ENCODE measurements at regions not wholly inside any gene's neighbourhood (a gene's known extent, or its start where the extent isn't known, plus 50 kb on each side); places are given as distances from the start of the nearest gene placed in this dataset.

- H3K27me3 Mint-ChIP-seq (ENCODE audit: low read depth), result no peaks in the 10 kb centered on the region
- no peak overlapping the region for H3K27ac Mint-ChIP-seq
- DNase-seq (ENCODE audit: low spot score), result no peak
- no peaks in the 10 kb centered on the region for H3K36me3 Mint-ChIP-seq (ENCODE audit: low read depth)
- no peak overlapping the region for H3K4me3 Mint-ChIP-seq (ENCODE audit: low read depth)
- H3K4me1 Mint-ChIP-seq (ENCODE audit: low read depth), result no peaks in the 10 kb centered on the region
- no peaks in the 10 kb centered on the region for H3K9me3 Mint-ChIP-seq
- intact Hi-C loops (cut with micrococcal nuclease), result no loop called here
These were observed 773.9 kb upstream of the FANCL start for GRCh38 chr2:59015027-59015426.

GRCh38 chr2:59012971-59013370, 771.8 kb upstream of the FANCL start:
- Mint-ChIP-seq H3K9me3 (no peaks in the 10 kb centered on the region), H3K27me3 (ENCODE audit: low read depth) (no peaks in the 10 kb centered on the region), H3K4me3 (ENCODE audit: low read depth) (no peak overlapping the region)

GRCh38 chr2:59012234-59012633, 771.1 kb upstream of the FANCL start:
- H3K27me3 Mint-ChIP-seq (ENCODE audit: low read depth), result no peaks in the 10 kb centered on the region
- H3K27ac Mint-ChIP-seq, result no peak overlapping the region
- H3K4me1 Mint-ChIP-seq (ENCODE audit: low read depth), result no peaks in the 10 kb centered on the region
- no peaks in the 10 kb centered on the region for H3K9me3 Mint-ChIP-seq
- H3K4me3 Mint-ChIP-seq (ENCODE audit: low read depth), result no peak overlapping the region
- H3K36me3 Mint-ChIP-seq (ENCODE audit: low read depth), result no peaks in the 10 kb centered on the region
- intact Hi-C loops (cut with micrococcal nuclease), result no loop called here
- no peak for DNase-seq (ENCODE audit: low spot score)

More at GRCh38 chr2:59012971-59013370, 771.8 kb upstream of the FANCL start:
- no peak overlapping the region for H3K27ac Mint-ChIP-seq
- no peak for DNase-seq (ENCODE audit: low spot score)
- intact Hi-C loops (cut with micrococcal nuclease), result no loop called here
- no peaks in the 10 kb centered on the region for H3K4me1 Mint-ChIP-seq (ENCODE audit: low read depth)
- H3K36me3 Mint-ChIP-seq (ENCODE audit: low read depth), result no peaks in the 10 kb centered on the region

- no peaks in the 10 kb centered on the region for H3K36me3 Mint-ChIP-seq (ENCODE audit: low read depth)
- no peaks in the 10 kb centered on the region for H3K4me1 Mint-ChIP-seq (ENCODE audit: low read depth)
- no peaks in the 10 kb centered on the region for H3K9me3 Mint-ChIP-seq
- H3K27me3 Mint-ChIP-seq (ENCODE audit: low read depth), result no peaks in the 10 kb centered on the region
- DNase-seq (ENCODE audit: low spot score), result no peak
- H3K27ac Mint-ChIP-seq, result no peak overlapping the region
- intact Hi-C loops (cut with micrococcal nuclease), result no loop called here
- H3K4me3 Mint-ChIP-seq (ENCODE audit: low read depth), result no peak overlapping the region
These were observed 767.8 kb upstream of the FANCL start for GRCh38 chr2:59008950-59009349.

GRCh38 chr2:59005836-59006615, 764.9 kb upstream of the FANCL start:
- no peak overlapping the region for H3K27ac Mint-ChIP-seq
- no peak for DNase-seq (ENCODE audit: low spot score)
- no peaks in the 10 kb centered on the region for H3K4me1 Mint-ChIP-seq (ENCODE audit: low read depth)
- H3K36me3 Mint-ChIP-seq (ENCODE audit: low read depth), result no peaks in the 10 kb centered on the region
- H3K4me3 Mint-ChIP-seq (ENCODE audit: low read depth), result no peak overlapping the region
- intact Hi-C loops (cut with micrococcal nuclease), result no loop called here
- no peaks in the 10 kb centered on the region for H3K9me3 Mint-ChIP-seq
- no peaks in the 10 kb centered on the region for H3K27me3 Mint-ChIP-seq (ENCODE audit: low read depth)

GRCh38 chr2:59004621-59005020, 763.5 kb upstream of the FANCL start:
- intact Hi-C loops (cut with micrococcal nuclease), result no loop called here
- Mint-ChIP-seq H3K36me3 (ENCODE audit: low read depth) (no peaks in the 10 kb centered on the region), H3K9me3 (no peaks in the 10 kb centered on the region), H3K4me3 (ENCODE audit: low read depth) (no peak overlapping the region), H3K4me1 (ENCODE audit: low read depth) (no peaks in the 10 kb centered on the region), H3K27me3 (ENCODE audit: low read depth) (no peaks in the 10 kb centered on the region), H3K27ac (no peak overlapping the region)
- DNase-seq (ENCODE audit: low spot score), result no peak

DNA sequence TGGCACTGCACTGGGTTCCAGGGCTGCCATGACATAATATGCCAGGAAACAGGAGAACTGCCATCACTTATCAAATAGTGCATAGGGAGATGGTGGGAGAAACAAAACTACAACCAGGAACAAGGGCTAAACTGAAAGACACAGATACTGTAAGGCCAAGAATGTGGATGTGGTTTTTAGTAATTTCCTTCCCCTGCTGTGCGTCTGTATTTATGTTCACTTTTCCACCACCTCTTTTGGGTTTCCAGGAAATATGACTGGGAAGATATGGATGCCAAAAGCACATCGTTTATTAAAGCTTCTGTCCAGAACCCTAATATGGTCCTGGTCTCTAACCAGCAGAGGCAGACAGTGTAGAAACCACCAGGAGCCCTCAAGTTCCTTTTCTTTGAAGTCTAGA, 759.7 kb upstream of the FANCL start:
- Mint-ChIP-seq H3K36me3 (ENCODE audit: low read depth) (no peaks in the 10 kb centered on the region), H3K4me3 (ENCODE audit: low read depth) (no peak overlapping the region), H3K27me3 (ENCODE audit: low read depth) (no peaks in the 10 kb centered on the region), H3K9me3 (no peaks in the 10 kb centered on the region), H3K4me1 (ENCODE audit: low read depth) (no peaks in the 10 kb centered on the region), H3K27ac (no peak overlapping the region)
- DNase-seq (ENCODE audit: low spot score), result no peak
- intact Hi-C loops (cut with micrococcal nuclease), result no loop called here

DNA sequence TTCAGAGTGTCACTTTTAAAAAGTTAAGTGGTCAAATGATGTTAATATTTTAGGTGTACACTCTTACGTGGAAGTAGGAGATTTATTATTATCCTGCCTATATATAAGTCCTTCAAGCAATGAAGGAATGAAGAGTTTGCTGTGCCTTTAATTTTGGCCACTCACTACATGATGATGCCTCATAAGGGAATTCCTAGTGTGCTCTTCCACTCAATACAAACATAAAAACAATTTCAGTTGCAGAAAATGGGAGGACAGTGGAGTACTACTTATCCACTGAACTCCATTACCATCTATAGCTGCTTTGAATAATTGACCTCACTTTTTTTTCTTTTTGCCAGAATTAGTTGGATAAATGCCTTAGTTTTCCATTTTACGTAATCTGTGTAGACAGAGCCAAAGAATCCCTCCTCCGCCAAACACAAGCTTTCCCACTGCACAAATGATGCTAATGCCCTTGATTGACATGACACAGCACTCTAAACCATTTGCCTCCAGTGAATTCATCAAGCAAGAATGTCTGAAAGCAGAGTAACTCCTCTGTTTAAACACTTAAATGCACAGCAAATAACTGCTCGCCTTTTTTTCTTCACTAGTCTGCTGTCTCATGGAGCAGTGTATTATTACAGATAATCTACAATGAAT, 751.1 kb upstream of the FANCL start:
- Mint-ChIP-seq H3K27me3 (ENCODE audit: low read depth) (no peaks in the 10 kb centered on the region), H3K4me3 (ENCODE audit: low read depth) (no peak overlapping the region), H3K9me3 (no peaks in the 10 kb centered on the region), H3K36me3 (ENCODE audit: low read depth) (no peaks in the 10 kb centered on the region), H3K4me1 (ENCODE audit: low read depth) (no peaks in the 10 kb centered on the region), H3K27ac (no peak overlapping the region)
- intact Hi-C loops (cut with micrococcal nuclease), result no loop called here
- no peak for DNase-seq (ENCODE audit: low spot score)

- H3K36me3 Mint-ChIP-seq (ENCODE audit: low read depth), result no peaks in the 10 kb centered on the region
- no peak overlapping the region for H3K4me3 Mint-ChIP-seq (ENCODE audit: low read depth)
- intact Hi-C loops (cut with micrococcal nuclease), result no loop called here
- H3K27me3 Mint-ChIP-seq (ENCODE audit: low read depth), result no peaks in the 10 kb centered on the region
- no peaks in the 10 kb centered on the region for H3K9me3 Mint-ChIP-seq
- H3K27ac Mint-ChIP-seq, result no peak overlapping the region
- DNase-seq (ENCODE audit: low spot score), result no peak
- H3K4me1 Mint-ChIP-seq (ENCODE audit: low read depth), result no peaks in the 10 kb centered on the region
These were observed 750.2 kb upstream of the FANCL start for GRCh38 chr2:58991357-58991756.

DNA sequence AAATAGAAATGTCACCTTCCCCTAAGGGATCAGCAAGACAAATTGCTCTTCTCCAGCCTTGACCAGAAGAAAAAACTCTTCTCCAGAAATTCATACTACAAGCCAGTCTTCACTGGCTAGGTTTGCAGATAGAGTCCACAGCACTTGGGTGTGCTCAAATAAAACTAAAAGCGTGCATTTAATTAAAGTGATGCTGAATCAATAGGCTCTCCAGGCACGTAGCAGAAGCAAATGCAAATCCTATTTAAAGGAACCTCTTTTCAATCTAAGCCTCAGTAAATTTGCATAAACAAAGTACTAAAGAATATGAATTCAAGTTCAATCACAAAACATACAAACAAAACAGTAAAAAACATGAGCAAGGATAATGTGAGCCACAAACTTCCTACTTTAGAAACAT, 744.4 kb upstream of the FANCL start:
- Mint-ChIP-seq H3K4me3 (ENCODE audit: low read depth) (no peak overlapping the region), H3K27ac (no peak overlapping the region), H3K36me3 (ENCODE audit: low read depth) (no peaks in the 10 kb centered on the region), H3K9me3 (no peaks in the 10 kb centered on the region), H3K4me1 (ENCODE audit: low read depth) (no peaks in the 10 kb centered on the region), H3K27me3 (ENCODE audit: low read depth) (no peaks in the 10 kb centered on the region)
- no peak for DNase-seq (ENCODE audit: low spot score)
- intact Hi-C loops (cut with micrococcal nuclease), result no loop called here

GRCh38 chr2:58984731-58985130, 743.6 kb upstream of the FANCL start:
- intact Hi-C loops (cut with micrococcal nuclease), result no loop called here
- Mint-ChIP-seq H3K27ac (no peak overlapping the region), H3K9me3 (no peaks in the 10 kb centered on the region), H3K4me3 (ENCODE audit: low read depth) (no peak overlapping the region), H3K27me3 (ENCODE audit: low read depth) (no peaks in the 10 kb centered on the region), H3K4me1 (ENCODE audit: low read depth) (no peaks in the 10 kb centered on the region), H3K36me3 (ENCODE audit: low read depth) (no peaks in the 10 kb centered on the region)
- DNase-seq (ENCODE audit: low spot score), result no peak

- no peak overlapping the region for H3K27ac Mint-ChIP-seq
- no peaks in the 10 kb centered on the region for H3K4me1 Mint-ChIP-seq (ENCODE audit: low read depth)
- no peak overlapping the region for H3K4me3 Mint-ChIP-seq (ENCODE audit: low read depth)
- H3K36me3 Mint-ChIP-seq (ENCODE audit: low read depth), result no peaks in the 10 kb centered on the region
- H3K9me3 Mint-ChIP-seq, result no peaks in the 10 kb centered on the region
- no peaks in the 10 kb centered on the region for H3K27me3 Mint-ChIP-seq (ENCODE audit: low read depth)
- intact Hi-C loops (cut with micrococcal nuclease), result no loop called here
- no peak for DNase-seq (ENCODE audit: low spot score)
These were observed 742.0 kb upstream of the FANCL start for GRCh38 chr2:58983111-58983510.

GRCh38 chr2:58981237-58981636, 740.1 kb upstream of the FANCL start:
- Mint-ChIP-seq H3K27me3 (ENCODE audit: low read depth) (no peaks in the 10 kb centered on the region), H3K4me1 (ENCODE audit: low read depth) (no peaks in the 10 kb centered on the region)
- no peak for DNase-seq (ENCODE audit: low spot score)

More at GRCh38 chr2:58981237-58981636, 740.1 kb upstream of the FANCL start:
- H3K9me3 Mint-ChIP-seq, result no peaks in the 10 kb centered on the region
- H3K4me3 Mint-ChIP-seq (ENCODE audit: low read depth), result no peak overlapping the region
- H3K27ac Mint-ChIP-seq, result no peak overlapping the region
- H3K36me3 Mint-ChIP-seq (ENCODE audit: low read depth), result no peaks in the 10 kb centered on the region
- intact Hi-C loops (cut with micrococcal nuclease), result no loop called here
